ENCODE measurements at regions not wholly inside any gene's neighbourhood (a gene's known extent, or its start where the extent isn't known, plus 50 kb on each side); places are given as distances from the start of the nearest gene placed in this dataset.

DNA sequence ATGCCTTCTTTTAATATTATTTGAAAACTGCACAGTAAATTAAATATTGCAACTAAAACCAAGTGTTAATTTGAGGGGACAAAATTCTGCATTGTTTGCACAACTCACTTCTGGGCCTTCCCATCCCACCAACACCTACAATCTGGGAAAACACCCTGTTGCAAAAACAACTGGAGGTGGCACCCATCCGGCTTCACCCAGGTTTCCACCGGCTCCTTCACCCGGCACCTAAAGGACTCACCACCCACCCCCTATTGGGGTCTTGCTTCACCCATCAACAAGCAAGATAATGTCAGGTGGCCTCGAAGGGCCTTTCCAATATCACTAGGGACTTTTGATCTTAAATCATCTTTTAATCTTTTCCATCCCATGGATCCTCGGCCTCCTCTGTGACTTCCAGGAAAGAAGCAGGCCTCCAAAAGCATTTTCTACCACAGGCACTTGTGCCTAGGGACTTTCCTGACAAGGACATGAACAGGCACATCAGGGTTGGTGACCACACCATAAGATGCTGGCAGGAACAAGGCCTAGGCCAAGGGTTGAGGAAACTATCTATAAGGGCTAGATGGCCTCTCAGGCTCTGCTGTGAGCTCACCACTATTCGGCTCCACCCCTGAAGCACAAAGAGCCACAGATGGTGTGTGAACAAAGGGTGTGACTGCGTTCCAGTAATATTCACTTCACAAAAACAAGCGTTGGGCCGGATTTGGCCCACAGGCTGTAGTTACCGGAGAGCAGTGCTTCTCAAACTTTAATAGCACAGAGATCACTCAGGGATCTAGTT is 205.1 kb downstream of the AUH start:
- Histone ChIP-seq H3K27ac (ENCODE audit: low read depth in 2 of 2, low read length in 1 of 2) (no peak overlapping the region), H4K20me1 (ENCODE audit: insufficient read depth) (no peaks in the 10 kb centered on the region), H3F3A (replicated peaks; ENCODE audit: insufficient read depth) (no peaks in the 10 kb centered on the region), H2AFZ (ENCODE audit: low read depth) (no peak overlapping the region), H3K4me2 (no peak overlapping the region), H3K4me1 (ENCODE audit: control insufficient read depth in 1 of 2, insufficient read depth in 2 of 2, low read depth in 1 of 2, low read length in 1 of 2) (no peaks in the 10 kb centered on the region), H3K36me3 (replicated peaks in 1 of 2; ENCODE audit: control insufficient read depth in 1 of 2, insufficient read depth in 2 of 2, low read length in 1 of 2) (no peaks in the 10 kb centered on the region), H3K9ac (no peak overlapping the region), H3K27me3 (ENCODE audit: insufficient read depth) (no peaks in the 10 kb centered on the region), H3K4me3 (ENCODE audit: low read depth in 2 of 2, low read length in 1 of 2) (no peak overlapping the region), H3K9me2 (no peaks in the 10 kb centered on the region), H3K9me3 (no peaks in the 10 kb centered on the region), H3K79me2 (ENCODE audit: insufficient read depth) (no peaks in the 10 kb centered on the region)
- 86% methylated on average over 10 of the region's 10 CpGs for WGBS (ENCODE audit: low lambda C conversion rate)
- TF ChIP-seq, protein P1, sequence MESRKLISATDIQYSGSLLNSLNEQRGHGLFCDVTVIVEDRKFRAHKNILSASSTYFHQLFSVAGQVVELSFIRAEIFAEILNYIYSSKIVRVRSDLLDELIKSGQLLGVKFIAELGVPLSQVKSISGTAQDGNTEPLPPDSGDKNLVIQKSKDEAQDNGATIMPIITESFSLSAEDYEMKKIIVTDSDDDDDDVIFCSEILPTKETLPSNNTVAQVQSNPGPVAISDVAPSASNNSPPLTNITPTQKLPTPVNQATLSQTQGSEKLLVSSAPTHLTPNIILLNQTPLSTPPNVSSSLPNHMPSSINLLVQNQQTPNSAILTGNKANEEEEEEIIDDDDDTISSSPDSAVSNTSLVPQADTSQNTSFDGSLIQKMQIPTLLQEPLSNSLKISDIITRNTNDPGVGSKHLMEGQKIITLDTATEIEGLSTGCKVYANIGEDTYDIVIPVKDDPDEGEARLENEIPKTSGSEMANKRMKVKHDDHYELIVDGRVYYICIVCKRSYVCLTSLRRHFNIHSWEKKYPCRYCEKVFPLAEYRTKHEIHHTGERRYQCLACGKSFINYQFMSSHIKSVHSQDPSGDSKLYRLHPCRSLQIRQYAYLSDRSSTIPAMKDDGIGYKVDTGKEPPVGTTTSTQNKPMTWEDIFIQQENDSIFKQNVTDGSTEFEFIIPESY (IDR thresholded peaks at IDR 0.05; ENCODE audit: borderline replicate concordance, low read depth) = no peak
- TF ChIP-seq NFIC (IDR thresholded peaks at IDR 0.05; ENCODE audit: borderline replicate concordance) = no peak
- TF ChIP-seq SIN3A (IDR thresholded peaks at IDR 0.05; ENCODE audit: borderline replicate concordance, low read depth, low read length) = no peak
- TF ChIP-seq EP300 (IDR thresholded peaks at IDR 0.05; ENCODE audit: borderline replicate concordance in 1 of 2, low read depth in 1 of 2, low read length in 1 of 2) = no peak
- TF ChIP-seq, protein P2, sequence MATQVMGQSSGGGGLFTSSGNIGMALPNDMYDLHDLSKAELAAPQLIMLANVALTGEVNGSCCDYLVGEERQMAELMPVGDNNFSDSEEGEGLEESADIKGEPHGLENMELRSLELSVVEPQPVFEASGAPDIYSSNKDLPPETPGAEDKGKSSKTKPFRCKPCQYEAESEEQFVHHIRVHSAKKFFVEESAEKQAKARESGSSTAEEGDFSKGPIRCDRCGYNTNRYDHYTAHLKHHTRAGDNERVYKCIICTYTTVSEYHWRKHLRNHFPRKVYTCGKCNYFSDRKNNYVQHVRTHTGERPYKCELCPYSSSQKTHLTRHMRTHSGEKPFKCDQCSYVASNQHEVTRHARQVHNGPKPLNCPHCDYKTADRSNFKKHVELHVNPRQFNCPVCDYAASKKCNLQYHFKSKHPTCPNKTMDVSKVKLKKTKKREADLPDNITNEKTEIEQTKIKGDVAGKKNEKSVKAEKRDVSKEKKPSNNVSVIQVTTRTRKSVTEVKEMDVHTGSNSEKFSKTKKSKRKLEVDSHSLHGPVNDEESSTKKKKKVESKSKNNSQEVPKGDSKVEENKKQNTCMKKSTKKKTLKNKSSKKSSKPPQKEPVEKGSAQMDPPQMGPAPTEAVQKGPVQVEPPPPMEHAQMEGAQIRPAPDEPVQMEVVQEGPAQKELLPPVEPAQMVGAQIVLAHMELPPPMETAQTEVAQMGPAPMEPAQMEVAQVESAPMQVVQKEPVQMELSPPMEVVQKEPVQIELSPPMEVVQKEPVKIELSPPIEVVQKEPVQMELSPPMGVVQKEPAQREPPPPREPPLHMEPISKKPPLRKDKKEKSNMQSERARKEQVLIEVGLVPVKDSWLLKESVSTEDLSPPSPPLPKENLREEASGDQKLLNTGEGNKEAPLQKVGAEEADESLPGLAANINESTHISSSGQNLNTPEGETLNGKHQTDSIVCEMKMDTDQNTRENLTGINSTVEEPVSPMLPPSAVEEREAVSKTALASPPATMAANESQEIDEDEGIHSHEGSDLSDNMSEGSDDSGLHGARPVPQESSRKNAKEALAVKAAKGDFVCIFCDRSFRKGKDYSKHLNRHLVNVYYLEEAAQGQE (IDR thresholded peaks at IDR 0.05; ENCODE audit: low read depth, low read length) = no peak
- no peak for TF ChIP-seq TCF12 (IDR thresholded peaks at IDR 0.05)
- TF ChIP-seq YY1 (IDR thresholded peaks at IDR 0.05; ENCODE audit: low read depth) = no peak
- TF ChIP-seq CHD2 (IDR thresholded peaks at IDR 0.05; ENCODE audit: low read length, partially characterized antibody) = no peak
- no peak for TF ChIP-seq MEF2A (IDR thresholded peaks at IDR 0.05; ENCODE audit: borderline replicate concordance, low read depth)
- TF ChIP-seq, protein P3, sequence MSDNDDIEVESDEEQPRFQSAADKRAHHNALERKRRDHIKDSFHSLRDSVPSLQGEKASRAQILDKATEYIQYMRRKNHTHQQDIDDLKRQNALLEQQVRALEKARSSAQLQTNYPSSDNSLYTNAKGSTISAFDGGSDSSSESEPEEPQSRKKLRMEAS (IDR thresholded peaks at IDR 0.05; ENCODE audit: low read depth) = no peak
- no peak for TF ChIP-seq GABPA (IDR thresholded peaks at IDR 0.05; ENCODE audit: low read depth)
- no peak for TF ChIP-seq FOXJ3 (CRISPR knock-in tag; IDR thresholded peaks at IDR 0.05)
- no peak for TF ChIP-seq MXI1 (IDR thresholded peaks at IDR 0.05; ENCODE audit: low read depth, low read length)
- TF ChIP-seq RXRA (IDR thresholded peaks at IDR 0.05; ENCODE audit: borderline replicate concordance, low read depth) = no peak
- TF ChIP-seq GATA2 (CRISPR knock-in tag; IDR thresholded peaks at IDR 0.05) = no peak
- no peak for DNase-seq
- POLR2A ChIA-PET = no interaction called here
- CTCF ChIA-PET = no interaction called here
